ENCODE measurements at regions not wholly inside any gene's neighbourhood (a gene's known extent, or its start where the extent isn't known, plus 50 kb on each side); places are given as distances from the start of the nearest gene placed in this dataset.

DNA sequence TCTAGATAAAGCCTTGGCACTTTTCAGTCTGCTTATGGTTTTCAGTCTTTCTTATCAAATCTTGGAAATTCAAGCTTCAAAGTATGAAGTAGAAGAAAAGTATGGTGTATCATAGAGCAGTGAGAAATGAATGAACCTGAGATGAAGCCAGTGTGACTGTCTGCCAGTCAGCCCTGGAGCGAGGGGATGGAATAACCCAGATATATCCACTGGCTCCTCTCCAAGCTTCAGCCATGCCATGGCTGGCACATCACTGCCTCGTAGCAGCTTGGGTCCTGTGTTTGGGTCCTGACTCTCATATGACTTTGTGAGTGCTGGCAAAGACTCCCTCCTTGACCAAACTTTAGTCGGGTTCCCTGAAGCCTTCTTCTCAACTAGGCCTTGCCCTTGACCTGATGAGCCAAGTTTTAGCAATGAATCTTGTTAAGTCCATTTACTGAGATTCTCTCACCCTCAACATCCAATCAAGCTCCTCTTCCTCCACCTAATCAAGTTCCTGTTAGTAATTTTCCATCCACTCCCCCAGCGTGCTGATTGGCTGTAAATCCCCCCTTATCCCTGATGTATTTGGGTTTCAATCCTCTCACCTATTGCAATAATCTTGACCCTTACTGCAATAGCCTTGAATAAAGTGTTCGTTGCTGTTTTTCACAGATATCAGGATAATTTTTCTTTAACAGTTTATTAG, 62.5 kb upstream of the PRDX6 start (continued):
- TF ChIP-seq CHD7 (IDR thresholded peaks at IDR 0.05; ENCODE audit: insufficient replicate concordance, low read length) (no peak), CHD2 (IDR thresholded peaks at IDR 0.05; ENCODE audit: low read length) (no peak), TAF7 (optimal IDR thresholded peaks at IDR 0.05; ENCODE audit: borderline replicate concordance, low read depth, low read length) (no peak), BRCA1 (IDR thresholded peaks at IDR 0.05; ENCODE audit: low read depth, low read length) (no peak), POLR2A (IDR thresholded peaks at IDR 0.05; ENCODE audit: control extremely low read depth in 1 of 2, low read depth in 2 of 2, low read length in 2 of 2) (no peak), YY1 (IDR thresholded peaks at IDR 0.05; ENCODE audit: low read depth, low read length) (no peak), SP1 (IDR thresholded peaks at IDR 0.05; ENCODE audit: low read depth, low read length) (no peak), RNF2 (IDR thresholded peaks at IDR 0.05; ENCODE audit: borderline replicate concordance, low read depth, low read length, missing control alignments, poor library complexity, severe bottlenecking) (no peak), ATF2 (IDR thresholded peaks at IDR 0.05; ENCODE audit: low read length) (no peak), ZNF274 (IDR thresholded peaks at IDR 0.05; ENCODE audit: borderline replicate concordance, extremely low read depth, low read length) (no peak)

Measured in H1 (cell line).